Body of pancreas (tissue), 4 donors: ENCODE measurements at regions not wholly inside any gene's neighbourhood (a gene's known extent, or its start where the extent isn't known, plus 50 kb on each side); places are given as distances from the start of the nearest gene placed in this dataset.
"Not testable (repeated sequence)": the region's sequence is repeated elsewhere in the genome, so short reads cannot be mapped to it uniquely, and the experiment has no call there.

Source experiments
- CTCF ChIP-seq, 7 experiments: fragments of 450-650 bp in 4 of 7; fragments of 200-600 bp in 3 of 7; sonication (generic) in 3 of 7; IDR thresholded peaks; one replicate each; pipeline ENCODE4 v1.5.1; 2016 to 2019; ENCODE audit warnings: antibody characterized with exemption in 7 of 7
- POLR2A ChIP-seq, 3 donors: fragments of 450-650 bp; IDR thresholded peaks; one replicate each; pipeline ENCODE4 v1.6.1; 2016; ENCODE audit warnings: antibody characterized with exemption in 3 of 3, mild to moderate bottlenecking in 2 of 3

- TF ChIP-seq CTCF, POLR2A (IDR thresholded peaks at IDR 0.05): not testable (repeated sequence)
Observed at GRCh38 chr16:8030004-8030403, 560.3 kb downstream of the TMEM114 start.
